HCT116 (cell line): ENCODE measurements at regions not wholly inside any gene's neighbourhood (a gene's known extent, or its start where the extent isn't known, plus 50 kb on each side); places are given as distances from the start of the nearest gene placed in this dataset.
"Not testable (repeated sequence)": the region's sequence is repeated elsewhere in the genome, so short reads cannot be mapped to it uniquely, and the experiment has no call there.

Source experiments
- CTCF ChIP-seq, 3 experiments: fragments of 200-600 bp in 1 of 3; sonication (generic) in 1 of 3; IDR thresholded peaks in 2 of 3; conservative IDR thresholded peaks in 1 of 3; 2 replicates each; pipeline ENCODE4 v1.5.1; 2012 to 2017; ENCODE audit warnings: low read depth in 2 of 3, low read length in 2 of 3, antibody characterized with exemption in 1 of 3, borderline replicate concordance in 1 of 3, control low read depth in 1 of 3, mild to moderate bottlenecking in 1 of 3, mixed read lengths in 1 of 3, mixed run types in 1 of 3, moderate library complexity in 1 of 3; ENCODE audit not compliant: insufficient read depth in 1 of 3
- EZH2 ChIP-seq: fragments of 200-600 bp; sonication (generic); IDR thresholded peaks from 2 replicates; pipeline ENCODE4 v1.6.1; 2017; ENCODE audit warnings: antibody characterized with exemption, mixed run types
- JUND ChIP-seq: IDR thresholded peaks from 2 replicates; pipeline ENCODE4 v1.6.1; 2012
- POLR2A ChIP-seq: IDR thresholded peaks from 2 replicates; pipeline ENCODE4 v1.7.0; 2011; ENCODE audit warnings: borderline replicate concordance; ENCODE audit not compliant: insufficient read depth, insufficient read length; ENCODE audit errors: extremely low read depth
- RAD21 ChIP-seq: IDR thresholded peaks from 2 replicates; pipeline ENCODE4 v1.6.1; 2012; ENCODE audit warnings: low read depth, mild to moderate bottlenecking

- TF ChIP-seq CTCF (IDR thresholded peaks at IDR 0.05 in 2 of 3, conservative IDR thresholded peaks at IDR 0.05 in 1 of 3; ENCODE audit: borderline replicate concordance in 1 of 3, insufficient read depth in 1 of 3, low read depth in 2 of 3, low read length in 2 of 3); RAD21; POLR2A; JUND; EZH2: not testable (repeated sequence)
Measured at GRCh38 chr13:79173691-79174090, 232.4 kb downstream of the RBM26 start.
